HFFc6 (cell line): ENCODE measurements at regions not wholly inside any gene's neighbourhood (a gene's known extent, or its start where the extent isn't known, plus 50 kb on each side); places are given as distances from the start of the nearest gene placed in this dataset.

Experiments
- DNase-seq: peaks from one replicate; pipeline ENCODE4 v3.0.0-alpha.2; 2018
- H3K27ac Mint-ChIP-seq: 2 replicates; pipeline ENCODE4 v1.8.0; 2020; ENCODE audit warnings: mild to moderate bottlenecking, mixed read lengths
- H3K27me3 Mint-ChIP-seq: 2 replicates; pipeline ENCODE4 v1.8.0; 2021; ENCODE audit warnings: mild to moderate bottlenecking, moderate library complexity, mixed read lengths; ENCODE audit not compliant: insufficient read depth
- H3K36me3 Mint-ChIP-seq: 2 replicates; pipeline ENCODE4 v1.8.0; 2021; ENCODE audit warnings: low read depth, mixed read lengths
- H3K4me1 Mint-ChIP-seq: 2 replicates; pipeline ENCODE4 v1.8.0; 2020; ENCODE audit warnings: low read depth, mixed read lengths
- H3K4me3 Mint-ChIP-seq: 2 replicates; pipeline ENCODE4 v1.8.0; 2020; ENCODE audit warnings: mild to moderate bottlenecking, moderate library complexity, mixed read lengths
- H3K9me3 Mint-ChIP-seq: 2 replicates; pipeline ENCODE4 v1.8.0; 2020; ENCODE audit warnings: mild to moderate bottlenecking, mixed read lengths
- TF ChIP-seq, protein P1 (sequence below): fragments of 200-600 bp; sonication (generic); IDR thresholded peaks from 2 replicates; pipeline ENCODE4 v1.5.0; 2021; ENCODE audit warnings: antibody characterized with exemption, mild to moderate bottlenecking

DNA sequence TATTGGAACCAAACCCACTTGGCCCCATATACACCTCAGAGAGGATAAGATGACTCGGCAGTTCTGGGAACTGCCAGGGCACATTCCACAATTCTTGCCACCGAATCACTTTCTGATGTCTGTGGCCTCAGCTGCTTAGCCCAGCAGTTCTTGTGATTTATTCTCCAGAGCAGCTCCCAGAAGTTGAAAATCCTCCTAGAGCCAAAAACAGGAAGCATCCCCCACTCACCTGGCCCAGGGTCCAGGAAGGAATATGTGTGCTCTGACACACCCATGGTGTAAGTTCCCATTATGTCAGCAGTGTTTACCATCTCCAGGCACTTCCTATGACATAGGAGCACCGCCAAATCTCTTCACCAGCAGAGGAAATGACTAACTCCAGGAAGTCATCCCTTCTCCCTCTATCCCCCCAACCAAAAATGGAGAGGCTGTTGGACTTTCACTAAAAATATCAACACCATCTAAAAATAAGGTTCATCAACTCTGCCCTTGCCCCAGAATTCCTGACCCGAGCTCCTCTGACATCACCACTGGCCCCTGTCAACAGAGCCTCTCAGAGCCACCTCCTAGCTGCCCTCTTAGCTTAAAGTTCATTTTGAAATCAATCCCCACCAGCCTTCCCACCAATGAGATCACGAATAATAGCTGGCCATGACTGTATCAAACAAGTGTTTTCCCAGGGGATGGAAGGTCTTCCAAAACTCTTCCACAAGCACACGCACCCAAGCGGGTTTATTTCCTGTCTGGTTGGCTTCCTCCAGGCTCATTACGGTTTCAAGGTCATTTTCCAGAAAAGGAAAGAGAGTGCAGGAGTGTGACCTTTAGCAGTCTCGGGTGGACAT, 223.1 kb upstream of the PARD3B start:
- H3K4me3 Mint-ChIP-seq = no peak overlapping the region; the same call in 1 of the 2 replicates
- H3K9me3 Mint-ChIP-seq = no peaks in the 10 kb centered on the region
- H3K27ac Mint-ChIP-seq = peak overlapping the region; percentile 62

DNA sequence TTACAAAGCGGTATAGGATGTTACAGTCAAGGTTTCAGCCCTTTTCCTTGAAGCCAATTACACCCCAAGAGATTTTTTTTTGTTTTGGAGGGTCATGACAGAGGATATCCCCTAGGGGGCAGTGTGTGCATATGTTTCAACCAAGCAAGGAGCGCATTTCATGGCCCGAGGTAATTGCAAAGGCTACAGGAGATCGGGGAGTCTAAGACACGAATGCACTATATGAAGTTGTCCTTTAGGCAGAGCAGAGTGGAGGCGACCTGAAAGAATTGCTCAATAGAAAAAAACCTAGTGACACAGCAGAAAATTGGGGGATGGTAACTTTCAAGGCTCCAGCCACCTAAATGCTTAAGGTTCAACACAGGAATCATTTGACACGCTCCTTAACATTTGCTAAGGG, 219.8 kb upstream of the PARD3B start:
- H3K27me3 Mint-ChIP-seq = peaks cover 1% of the 10 kb centered on the region
- no peaks in the 10 kb centered on the region for H3K9me3 Mint-ChIP-seq
- H3K4me3 Mint-ChIP-seq = no peak overlapping the region; the same call in 1 of the 2 replicates
- no peaks in the 10 kb centered on the region for H3K36me3 Mint-ChIP-seq
- H3K27ac Mint-ChIP-seq = peak overlapping the region; percentile 72
- TF ChIP-seq, protein P1, sequence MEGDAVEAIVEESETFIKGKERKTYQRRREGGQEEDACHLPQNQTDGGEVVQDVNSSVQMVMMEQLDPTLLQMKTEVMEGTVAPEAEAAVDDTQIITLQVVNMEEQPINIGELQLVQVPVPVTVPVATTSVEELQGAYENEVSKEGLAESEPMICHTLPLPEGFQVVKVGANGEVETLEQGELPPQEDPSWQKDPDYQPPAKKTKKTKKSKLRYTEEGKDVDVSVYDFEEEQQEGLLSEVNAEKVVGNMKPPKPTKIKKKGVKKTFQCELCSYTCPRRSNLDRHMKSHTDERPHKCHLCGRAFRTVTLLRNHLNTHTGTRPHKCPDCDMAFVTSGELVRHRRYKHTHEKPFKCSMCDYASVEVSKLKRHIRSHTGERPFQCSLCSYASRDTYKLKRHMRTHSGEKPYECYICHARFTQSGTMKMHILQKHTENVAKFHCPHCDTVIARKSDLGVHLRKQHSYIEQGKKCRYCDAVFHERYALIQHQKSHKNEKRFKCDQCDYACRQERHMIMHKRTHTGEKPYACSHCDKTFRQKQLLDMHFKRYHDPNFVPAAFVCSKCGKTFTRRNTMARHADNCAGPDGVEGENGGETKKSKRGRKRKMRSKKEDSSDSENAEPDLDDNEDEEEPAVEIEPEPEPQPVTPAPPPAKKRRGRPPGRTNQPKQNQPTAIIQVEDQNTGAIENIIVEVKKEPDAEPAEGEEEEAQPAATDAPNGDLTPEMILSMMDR = peak; percentile 97
- DNase-seq = peak; percentile 74
- peaks cover 41% of the 10 kb centered on the region for H3K4me1 Mint-ChIP-seq

More for the DNA sequence above, 223.1 kb upstream of the PARD3B start:
- DNase-seq = peak; percentile 9
- no peaks in the 10 kb centered on the region for H3K36me3 Mint-ChIP-seq
- peaks cover 1% of the 10 kb centered on the region for H3K27me3 Mint-ChIP-seq
- H3K4me1 Mint-ChIP-seq = peaks cover 41% of the 10 kb centered on the region
- TF ChIP-seq, protein P1 = no peak

DNA sequence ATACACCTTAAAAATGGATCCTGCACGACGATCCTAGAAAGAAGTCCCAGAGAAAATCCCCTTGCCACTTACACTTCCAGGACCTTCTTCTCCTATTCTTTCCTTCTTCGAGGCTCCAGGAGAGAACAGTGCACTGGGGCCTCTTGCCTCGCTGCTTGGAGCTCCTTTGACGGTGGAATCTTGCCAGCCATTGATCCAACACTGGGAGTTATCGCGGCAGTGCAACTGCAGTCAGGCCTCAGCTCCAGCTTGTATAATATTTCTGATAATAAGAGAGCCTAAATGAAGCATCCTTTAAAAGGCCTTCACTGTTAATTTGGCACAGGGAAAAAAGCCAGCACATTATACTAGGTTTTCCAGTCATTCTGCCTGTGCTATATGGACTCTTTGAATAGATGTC, 216.9 kb upstream of the PARD3B start:
- TF ChIP-seq, protein P1 = no peak
- Mint-ChIP-seq H3K4me1 (peaks cover 43% of the 10 kb centered on the region), H3K4me3 (no peak overlapping the region), H3K9me3 (no peaks in the 10 kb centered on the region), H3K27me3 (peaks cover 1% of the 10 kb centered on the region), H3K27ac (no peak overlapping the region), H3K36me3 (no peaks in the 10 kb centered on the region)
- no peak for DNase-seq

DNA sequence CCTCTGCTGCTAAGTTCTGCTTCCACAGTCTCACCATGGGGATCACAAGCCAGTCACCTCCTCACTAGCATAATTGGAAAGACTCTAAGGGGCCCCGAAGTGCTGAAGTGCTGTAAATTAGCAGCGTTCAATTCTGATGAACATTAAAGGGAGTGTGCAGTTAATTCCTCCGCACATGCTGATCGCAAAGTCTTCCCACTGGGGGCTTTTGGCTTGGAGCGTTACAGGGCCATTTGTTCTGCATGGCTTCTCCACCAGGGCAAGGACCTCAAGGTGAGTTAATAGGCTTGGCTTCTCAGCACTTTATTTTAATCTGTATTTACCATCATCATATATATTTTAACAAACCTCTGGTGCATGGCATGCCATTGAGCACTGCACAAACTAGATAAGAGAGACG, 216.3 kb upstream of the PARD3B start:
- no peaks in the 10 kb centered on the region for H3K9me3 Mint-ChIP-seq
- H3K4me3 Mint-ChIP-seq = no peak overlapping the region
- no peak for DNase-seq
- H3K27ac Mint-ChIP-seq = no peak overlapping the region
- TF ChIP-seq, protein P1 = no peak
- peaks cover under 1% of the 10 kb centered on the region for H3K27me3 Mint-ChIP-seq
- H3K36me3 Mint-ChIP-seq = no peaks in the 10 kb centered on the region
- peaks cover 39% of the 10 kb centered on the region for H3K4me1 Mint-ChIP-seq

DNA sequence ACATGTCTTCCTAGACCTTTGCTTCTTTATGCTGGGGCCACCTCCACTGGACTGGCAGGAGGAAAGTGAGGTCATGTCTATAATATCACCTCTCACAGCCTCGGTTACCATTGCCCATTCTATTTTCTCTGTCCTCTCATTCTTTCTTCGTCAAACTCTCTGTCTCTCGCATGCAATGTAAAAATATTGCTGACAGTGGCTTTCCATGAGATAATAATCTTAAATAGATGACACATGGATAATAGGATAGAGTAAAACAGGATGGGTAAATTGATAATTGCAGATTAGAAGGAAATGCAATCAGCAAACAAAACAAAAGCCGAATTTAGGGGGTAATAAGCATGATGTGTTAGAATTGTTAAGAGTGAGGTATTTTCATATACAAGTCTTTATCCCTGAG, 215.7 kb upstream of the PARD3B start:
- peaks cover 39% of the 10 kb centered on the region for H3K4me1 Mint-ChIP-seq
- no peaks in the 10 kb centered on the region for H3K9me3 Mint-ChIP-seq
- no peak for DNase-seq
- H3K36me3 Mint-ChIP-seq = no peaks in the 10 kb centered on the region
- H3K27me3 Mint-ChIP-seq = no peaks in the 10 kb centered on the region; the same call in 1 of the 2 replicates
- H3K27ac Mint-ChIP-seq = no peak overlapping the region
- TF ChIP-seq, protein P1 = no peak
- H3K4me3 Mint-ChIP-seq = no peak overlapping the region
